H1 (cell line): ENCODE measurements at regions not wholly inside any gene's neighbourhood (a gene's known extent, or its start where the extent isn't known, plus 50 kb on each side); places are given as distances from the start of the nearest gene placed in this dataset.

Experiments
- CTCF ChIA-PET: fragments of 300-600 bp; sonication (Branson Sonifier 250); formaldehyde crosslinking; loops from one replicate; lab custom pipeline; 2021; ENCODE audit not compliant: partially characterized antibody; lab: Charles Lee
- POLR2A ChIA-PET: fragments of 300-600 bp; sonication (Branson Sonifier 250); formaldehyde crosslinking; loops from one replicate; lab custom pipeline; 2021; ENCODE audit warnings: inconsistent platforms; ENCODE audit not compliant: partially characterized antibody; lab: Charles Lee
- DNase-seq, 2 experiments: peaks; one replicate each; pipeline versions ENCODE4 v3.0.0 to v3.0.0-alpha.2; 2010 to 2022; ENCODE audit warnings: low spot score in 2 of 2, low read depth in 1 of 2, mixed read lengths in 1 of 2
- FAIRE-seq: peaks from 2 replicates; lab custom pipeline; 2011; peaks lifted over from hg19 to GRCh38; lab: Jason Lieb, UNC
- H2AFZ ChIP-seq: 2 replicates; pipeline ENCODE4 v1.8.1; 2012; ENCODE audit warnings: low read length, inconsistent platforms
- H2AK5ac ChIP-seq: 2 replicates; pipeline ENCODE4 v1.6.1; 2013; ENCODE audit warnings: low read depth, low read length
- H2BK120ac ChIP-seq: replicated peaks from 2 replicates; pipeline ENCODE3; 2013; ENCODE audit warnings: low read depth, low read length, inconsistent platforms
- H2BK12ac ChIP-seq: 2 replicates; pipeline ENCODE4 v1.6.1; 2013; ENCODE audit warnings: low read depth, low read length
- H2BK15ac ChIP-seq: 2 replicates; pipeline ENCODE4 v1.6.1; 2013; ENCODE audit warnings: low read length
- H2BK20ac ChIP-seq: 2 replicates; pipeline ENCODE4 v1.6.1; 2013; ENCODE audit warnings: low read length
- H2BK5ac ChIP-seq: 2 replicates; pipeline ENCODE4 v1.6.1; 2013; ENCODE audit warnings: low read depth, low read length
- H3K14ac ChIP-seq: 2 replicates; pipeline ENCODE4 v1.6.1; 2013; ENCODE audit warnings: inconsistent platforms; ENCODE audit not compliant: insufficient read length
- H3K18ac ChIP-seq: 2 replicates; pipeline ENCODE4 v1.6.1; 2013; ENCODE audit warnings: low read length; ENCODE audit errors: extremely low read depth
- H3K23ac ChIP-seq: 2 replicates; pipeline ENCODE4 v1.6.1; 2013; ENCODE audit warnings: inconsistent platforms; ENCODE audit not compliant: insufficient read length
- H3K23me2 ChIP-seq: 2 replicates; pipeline ENCODE4 v1.6.1; 2013; ENCODE audit warnings: low read depth, low read length
- H3K27ac ChIP-seq: 2 replicates; pipeline ENCODE4 v1.6.1; 2011; ENCODE audit warnings: low read depth, low read length, inconsistent platforms
- H3K27me3 ChIP-seq, 4 experiments: replicated peaks in 1 of 4; 1 replicate in 1 of 4; 2 replicates in 3 of 4; pipeline versions ENCODE4 v1.6.1 to v1.8.1; 2011 to 2013; ENCODE audit warnings: low read length in 3 of 4, mild to moderate bottlenecking in 3 of 4, inconsistent platforms in 2 of 4, mixed read lengths in 2 of 4, moderate library complexity in 1 of 4; ENCODE audit not compliant: control insufficient read depth in 3 of 4, insufficient read depth in 3 of 4; ENCODE audit errors: extremely low read depth in 1 of 4
- H3K36me3 ChIP-seq, 4 experiments: 2 replicates each; pipeline versions ENCODE4 v1.6.1 to v1.8.1; 2011 to 2013; ENCODE audit warnings: mild to moderate bottlenecking in 4 of 4, low read length in 3 of 4, moderate library complexity in 2 of 4, control low read depth in 1 of 4, inconsistent platforms in 1 of 4; ENCODE audit not compliant: insufficient read depth in 4 of 4, control insufficient read depth in 2 of 4
- H3K4ac ChIP-seq: replicated peaks from 2 replicates; pipeline ENCODE3; 2013; ENCODE audit warnings: low read length, low read depth, mixed read lengths, inconsistent platforms; ENCODE audit not compliant: insufficient read length
- H3K4me1 ChIP-seq, 4 experiments: replicated peaks in 1 of 4; 1 replicate in 1 of 4; 2 replicates in 3 of 4; pipeline versions ENCODE4 v1.6.1 to v1.8.1; 2011 to 2013; ENCODE audit warnings: low read length in 3 of 4, inconsistent platforms in 2 of 4, mixed read lengths in 1 of 4; ENCODE audit not compliant: insufficient read depth in 4 of 4, control insufficient read depth in 3 of 4
- H3K4me2 ChIP-seq, 2 experiments: 2 replicates each; pipeline versions ENCODE4 v1.6.1 to v1.8.1; 2011 to 2013; ENCODE audit warnings: low read depth in 2 of 2, low read length in 2 of 2, control low read depth in 1 of 2, inconsistent platforms in 1 of 2, mild to moderate bottlenecking in 1 of 2; ENCODE audit not compliant: insufficient read depth in 1 of 2
- H3K4me3 ChIP-seq, 4 experiments: fragments of 200-600, 300-600 bp in 1 of 4; sonication (generic), shearing (Covaris generic), sonication (Bioruptor Twin) in 1 of 4; 2 replicates each; pipeline versions ENCODE4 v1.5.1 to v1.8.1; 2011 to 2016; ENCODE audit warnings: low read length in 4 of 4, low read depth in 3 of 4, control low read depth in 2 of 4, inconsistent platforms in 2 of 4, mild to moderate bottlenecking in 2 of 4, mixed read lengths in 1 of 4, moderate library complexity in 1 of 4; ENCODE audit not compliant: insufficient read depth in 2 of 4; ENCODE audit errors: extremely low read depth in 1 of 4
- H3K56ac ChIP-seq: replicated peaks from 2 replicates; pipeline ENCODE3; 2013; ENCODE audit warnings: low read depth, mild to moderate bottlenecking, mixed read lengths, low read length, inconsistent platforms; ENCODE audit not compliant: insufficient read length
- H3K79me1 ChIP-seq: 2 replicates; pipeline ENCODE4 v1.6.1; 2013; ENCODE audit warnings: low read depth, low read length, control low read depth
- H3K79me2 ChIP-seq, 2 experiments: 2 replicates each; pipeline versions ENCODE4 v1.6.1 to v1.8.1; 2012 to 2013; ENCODE audit warnings: low read length in 2 of 2, mild to moderate bottlenecking in 2 of 2, inconsistent platforms in 1 of 2; ENCODE audit not compliant: insufficient read depth in 2 of 2, control insufficient read depth in 1 of 2
- H3K9ac ChIP-seq, 4 experiments: replicated peaks in 1 of 4; 1 replicate in 1 of 4; 2 replicates in 3 of 4; pipeline versions ENCODE4 v1.6.1 to v1.8.1; 2011 to 2013; ENCODE audit warnings: low read depth in 3 of 4, low read length in 3 of 4, control low read depth in 2 of 4, mild to moderate bottlenecking in 2 of 4, moderate library complexity in 2 of 4, inconsistent platforms in 1 of 4; ENCODE audit errors: extremely low read depth in 1 of 4
- H3K9me3 ChIP-seq, 2 experiments: 2 replicates each; pipeline versions ENCODE4 v1.6.1 to v1.8.1; 2012 to 2013; ENCODE audit warnings: mild to moderate bottlenecking in 2 of 2, moderate library complexity in 2 of 2, control low read depth in 1 of 2, inconsistent platforms in 1 of 2, low read depth in 1 of 2, low read length in 1 of 2, mixed read lengths in 1 of 2; ENCODE audit not compliant: insufficient read depth in 2 of 2
- H4K20me1 ChIP-seq, 2 experiments: replicated peaks in 1 of 2; 2 replicates each; pipeline versions ENCODE3 to v1.8.1; 2011 to 2013; ENCODE audit warnings: inconsistent platforms in 2 of 2, low read length in 2 of 2, mild to moderate bottlenecking in 1 of 2; ENCODE audit not compliant: insufficient read depth in 2 of 2, control insufficient read depth in 1 of 2
- H4K5ac ChIP-seq: 2 replicates; pipeline ENCODE4 v1.6.1; 2013; ENCODE audit warnings: low read length, low read depth, mixed read lengths, inconsistent platforms; ENCODE audit not compliant: insufficient read length
- H4K8ac ChIP-seq: 2 replicates; pipeline ENCODE4 v1.8.0; 2013; ENCODE audit warnings: mild to moderate bottlenecking, moderate library complexity, low read length, inconsistent platforms; ENCODE audit not compliant: insufficient read depth; ENCODE audit errors: extremely low read depth
- H4K91ac ChIP-seq: replicated peaks from 2 replicates; pipeline ENCODE3; 2013; ENCODE audit warnings: low read length, mixed read lengths, inconsistent platforms; ENCODE audit not compliant: insufficient read length
- BCL11A ChIP-seq, 2 experiments: IDR thresholded peaks; one replicate each; pipeline ENCODE4 v1.6.1; 2011; ENCODE audit warnings: low read depth in 2 of 2, low read length in 2 of 2, mild to moderate bottlenecking in 2 of 2
- BRCA1 ChIP-seq: IDR thresholded peaks from 2 replicates; pipeline ENCODE4 v1.6.1; 2012; ENCODE audit warnings: low read depth, low read length, improper control_type of control experiment
- CTCF ChIP-seq, 3 experiments: IDR thresholded peaks; 1 replicate in 2 of 3; 2 replicates in 1 of 3; pipeline versions ENCODE4 v1.5.1 to v1.6.1; 2011; ENCODE audit warnings: low read length in 3 of 3, mild to moderate bottlenecking in 3 of 3, inconsistent platforms in 2 of 3, low read depth in 1 of 3, moderate library complexity in 1 of 3; ENCODE audit not compliant: insufficient read depth in 1 of 3; ENCODE audit errors: control extremely low read depth in 1 of 3
- E2F6 ChIP-seq: IDR thresholded peaks from 2 replicates; pipeline ENCODE4 v1.6.1; 2012; ENCODE audit warnings: inconsistent platforms
- NRF1 ChIP-seq: IDR thresholded peaks from 2 replicates; pipeline ENCODE4 v1.6.1; 2011; ENCODE audit warnings: mild to moderate bottlenecking, low read depth, low read length, improper control_type of control experiment
- SAP30 ChIP-seq: fragments of 300-600 bp; sonication (generic); IDR thresholded peaks from 2 replicates; pipeline ENCODE4 v1.7.1; 2012; ENCODE audit warnings: low read length, moderate library complexity, mild to moderate bottlenecking, inconsistent platforms; ENCODE audit not compliant: insufficient read depth, insufficient replicate concordance
- SIX5 ChIP-seq: IDR thresholded peaks from 2 replicates; pipeline ENCODE4 v1.6.1; 2011; ENCODE audit warnings: mild to moderate bottlenecking, low read depth, low read length
- SP1 ChIP-seq: IDR thresholded peaks from 2 replicates; pipeline ENCODE4 v1.6.1; 2011; ENCODE audit warnings: low read depth, low read length
- TBP ChIP-seq: IDR thresholded peaks from 2 replicates; pipeline ENCODE4 v1.6.1; 2011; ENCODE audit warnings: low read depth, low read length, improper control_type of control experiment
- YY1 ChIP-seq: IDR thresholded peaks from 2 replicates; pipeline ENCODE4 v1.6.1; 2011; ENCODE audit warnings: low read depth, mild to moderate bottlenecking, low read length
- WGBS, 2 experiments: shearing (Covaris generic) in 1 of 2; methylation state at CpG; one replicate each; pipeline versions ENCODE4 v1.1.6 to v1.1.7; 2013 to 2015; ENCODE audit warnings: low lambda C conversion rate in 2 of 2, mixed read lengths in 2 of 2, inconsistent platforms in 1 of 2, low coverage in 1 of 2, missing lambda C conversion rate in 1 of 2; ENCODE audit not compliant: insufficient replicate concordance in 2 of 2, insufficient coverage in 1 of 2, insufficient read length in 1 of 2; ENCODE audit errors: extremely low coverage in 1 of 2, missing lambda C conversion rate in 1 of 2; 5-methylcytosine and 5-hydroxymethylcytosine counted together

GRCh38 chr3:65096110-65096745, 408.4 kb upstream of the ADAMTS9 start:
- H3K36me3 ChIP-seq, result no peaks in the 10 kb centered on the region
- CTCF ChIA-PET, result interaction anchor here (1.2 to 1.5 kb wide), 4 partner anchors 10 to 566 kb away, joined by 3 to 4 read pairs (median 3); no protein-coding TSS in a partner anchor
- H3K18ac ChIP-seq, result no peak overlapping the region
- DNase-seq (no peak), FAIRE-seq (no peak)
- H3K4me3 ChIP-seq, result no peak overlapping the region
- no peak overlapping the region for H3K56ac ChIP-seq
- H3K4ac ChIP-seq, result no peak overlapping the region
- H3K23ac ChIP-seq, result no peak overlapping the region
- 77% methylated on average over 4 of the region's 4 CpGs; no CpG with 5 or more reads in 1 of the 2 experiments for WGBS, 2 experiments
- H2BK120ac ChIP-seq, result no peak overlapping the region
- no peaks in the 10 kb centered on the region for H3K79me1 ChIP-seq
- POLR2A ChIA-PET, result interaction anchor here (1.5 kb wide), 1 partner anchor 9 kb away, joined by 3 read pairs; no protein-coding TSS in a partner anchor
- H2BK5ac ChIP-seq, result no peak overlapping the region
- no peak overlapping the region for H2BK12ac ChIP-seq
- H2BK20ac ChIP-seq, result no peak overlapping the region
- no peak overlapping the region for H2AK5ac ChIP-seq
- H3K4me2 ChIP-seq, result no peak overlapping the region
- no peak overlapping the region for H4K8ac ChIP-seq
- H3K79me2 ChIP-seq, result no peaks in the 10 kb centered on the region
- no peak overlapping the region for H4K5ac ChIP-seq
- H3K23me2 ChIP-seq, result no peaks in the 10 kb centered on the region
- no peak overlapping the region for H3K9ac ChIP-seq
- H2BK15ac ChIP-seq, result no peak overlapping the region
- H3K4me1 ChIP-seq, result 0 out of 7 replicates have a peak, but pooled peaks cover 0 to 3% (median 0%) of the 10 kb centered on the region in 4 experiments
- no peak overlapping the region for H3K14ac ChIP-seq
- H2AFZ ChIP-seq, result no peak overlapping the region
- no peaks in the 10 kb centered on the region for H4K20me1 ChIP-seq
- H3K27ac ChIP-seq, result no peak overlapping the region
- no peaks in the 10 kb centered on the region for H3K9me3 ChIP-seq
- no peaks in the 10 kb centered on the region for H3K27me3 ChIP-seq
- H4K91ac ChIP-seq, result no peak overlapping the region
- TF ChIP-seq SIX5 (no peak), SAP30 (no peak), BRCA1 (no peak), CTCF (IDR thresholded peaks at IDR 0.05; ENCODE audit: control extremely low read depth in 1 of 3, insufficient read depth in 1 of 3, low read depth in 1 of 3, low read length in 3 of 3) (no peak), BCL11A (IDR thresholded peaks at IDR 0.05; ENCODE audit: low read depth in 2 of 2, low read length in 2 of 2) (no peak), E2F6 (no peak), SP1 (no peak), NRF1 (no peak), YY1 (no peak), TBP (no peak)
